A673 (cell line): ENCODE measurements at regions not wholly inside any gene's neighbourhood (a gene's known extent, or its start where the extent isn't known, plus 50 kb on each side); places are given as distances from the start of the nearest gene placed in this dataset.

ENCODE experiments used
- CTCF ChIP-seq: fragments of 300-800, 200-600 bp; sonication (generic); conservative IDR thresholded peaks from 2 replicates; pipeline ENCODE4 v1.5.1; 2017; ENCODE audit warnings: low read depth, mild to moderate bottlenecking, antibody characterized with exemption, low read length, moderate library complexity, mixed read lengths
- EZH2 ChIP-seq: fragments of 200-600 bp; sonication (generic); IDR thresholded peaks from 2 replicates; pipeline ENCODE4 v1.6.1; 2017; ENCODE audit warnings: borderline replicate concordance, low read depth, mild to moderate bottlenecking, mixed read lengths, antibody characterized with exemption, low read length; ENCODE audit not compliant: poor library complexity, severe bottlenecking

- TF ChIP-seq CTCF (no peak), EZH2 (no peak)
These were observed 211.5 kb upstream of the DTNBP1 start for GRCh38 chr6:15874326-15874725.
